Occipital lobe (tissue), 1 donor: ENCODE measurements at regions not wholly inside any gene's neighbourhood (a gene's known extent, or its start where the extent isn't known, plus 50 kb on each side); places are given as distances from the start of the nearest gene placed in this dataset.
"Not testable (repeated sequence)": the region's sequence is repeated elsewhere in the genome, so short reads cannot be mapped to it uniquely, and the experiment has no call there.

ENCODE experiments used
- DNase-seq: peaks from one replicate; lab custom pipeline; 2025; lab: John Stamatoyannopoulos, UW

DNA sequence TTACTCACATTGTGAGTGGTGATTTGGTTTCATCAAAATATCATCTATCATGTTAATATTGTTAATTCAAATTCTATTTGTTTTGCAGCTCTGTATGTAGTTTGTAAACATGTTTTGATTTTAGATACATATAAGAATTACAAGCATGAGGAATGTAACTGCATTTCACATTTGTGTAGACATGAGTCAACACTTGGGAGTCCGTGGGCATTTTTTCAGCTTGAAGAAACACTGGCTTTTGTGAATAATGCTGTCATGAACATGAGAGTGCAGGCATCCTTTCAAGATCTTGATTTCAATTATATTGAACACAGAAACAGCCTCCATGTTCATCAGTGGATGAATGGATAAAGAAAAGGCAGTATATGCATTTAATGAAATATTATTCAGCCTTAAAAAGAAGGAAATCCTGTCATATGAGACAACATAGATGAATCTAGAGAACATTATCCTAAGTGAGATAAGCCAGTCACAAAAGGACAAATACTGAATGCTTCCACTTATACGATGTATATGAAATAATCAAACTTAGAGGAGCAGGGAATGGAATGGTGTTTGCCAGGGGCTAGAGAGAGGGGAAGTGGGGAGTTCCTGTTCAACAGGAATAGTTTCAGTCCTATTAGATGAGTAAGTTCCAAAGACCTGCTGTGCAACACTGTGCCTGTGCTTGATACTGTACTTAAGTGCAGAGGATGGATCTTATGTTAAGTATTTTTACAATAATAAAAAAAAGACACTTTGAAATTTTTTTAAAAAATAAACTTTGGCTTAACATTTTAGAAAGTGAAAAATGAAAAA is 194.9 kb downstream of the LRATD1 start:
- DNase-seq: no peak

DNA sequence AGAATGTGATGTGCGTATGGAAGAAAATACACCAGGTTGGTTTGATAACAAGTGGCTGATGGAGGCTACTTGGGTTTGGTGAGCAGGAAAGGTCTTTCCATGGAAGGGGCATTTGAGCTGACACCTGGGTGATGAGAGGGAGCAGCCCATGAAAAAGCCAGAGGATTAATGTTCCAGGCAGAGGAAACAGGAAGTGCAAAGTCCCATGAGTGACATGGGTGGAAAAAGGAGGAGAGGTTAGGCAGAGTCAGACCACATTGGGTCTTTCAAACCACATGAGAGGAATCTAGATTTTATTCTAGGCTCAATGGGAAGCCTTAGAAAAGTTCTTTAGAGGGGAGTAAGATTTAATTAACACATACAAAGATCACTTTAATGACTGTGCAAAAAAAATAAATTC is 195.7 kb downstream of the LRATD1 start:
- no peak for DNase-seq

DNA sequence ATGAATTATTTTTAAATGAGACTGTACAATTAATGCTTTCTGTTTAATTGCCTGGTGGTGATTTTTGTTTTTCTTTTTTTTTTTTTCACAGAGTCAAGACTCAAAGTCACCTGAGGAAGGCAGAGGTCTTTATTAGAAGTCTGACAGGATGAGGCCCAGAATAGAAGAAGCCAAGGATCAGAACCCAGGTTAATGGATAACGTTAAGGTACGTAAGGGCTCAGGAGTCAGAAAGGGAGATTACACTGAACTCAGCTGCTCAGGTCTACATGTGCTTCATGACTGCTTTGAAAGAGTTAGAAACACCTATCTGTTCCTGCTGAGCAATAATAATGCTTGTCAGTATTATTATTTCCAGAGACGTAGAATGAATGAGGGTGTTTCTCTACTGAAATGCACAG is 196.5 kb downstream of the LRATD1 start:
- no peak for DNase-seq

DNA sequence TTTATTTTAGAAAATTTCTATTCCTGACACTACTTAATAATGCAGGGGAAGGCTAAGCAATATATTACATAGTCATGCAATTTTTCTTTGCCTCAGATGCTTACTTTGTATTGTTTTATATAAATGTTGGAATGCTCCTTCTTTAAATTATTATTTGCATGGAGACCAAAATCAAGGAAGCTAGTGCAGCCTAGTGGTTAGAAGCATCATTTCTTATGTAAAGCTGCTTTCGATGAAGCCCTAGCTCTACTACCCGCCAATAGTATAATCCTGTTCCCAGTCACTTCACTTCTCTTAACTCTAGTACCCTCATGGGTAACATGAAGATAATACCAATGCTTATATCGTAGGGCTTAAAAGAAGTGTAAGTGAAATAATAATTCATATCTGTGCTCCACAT is 198.9 kb downstream of the LRATD1 start:
- no peak for DNase-seq

DNA sequence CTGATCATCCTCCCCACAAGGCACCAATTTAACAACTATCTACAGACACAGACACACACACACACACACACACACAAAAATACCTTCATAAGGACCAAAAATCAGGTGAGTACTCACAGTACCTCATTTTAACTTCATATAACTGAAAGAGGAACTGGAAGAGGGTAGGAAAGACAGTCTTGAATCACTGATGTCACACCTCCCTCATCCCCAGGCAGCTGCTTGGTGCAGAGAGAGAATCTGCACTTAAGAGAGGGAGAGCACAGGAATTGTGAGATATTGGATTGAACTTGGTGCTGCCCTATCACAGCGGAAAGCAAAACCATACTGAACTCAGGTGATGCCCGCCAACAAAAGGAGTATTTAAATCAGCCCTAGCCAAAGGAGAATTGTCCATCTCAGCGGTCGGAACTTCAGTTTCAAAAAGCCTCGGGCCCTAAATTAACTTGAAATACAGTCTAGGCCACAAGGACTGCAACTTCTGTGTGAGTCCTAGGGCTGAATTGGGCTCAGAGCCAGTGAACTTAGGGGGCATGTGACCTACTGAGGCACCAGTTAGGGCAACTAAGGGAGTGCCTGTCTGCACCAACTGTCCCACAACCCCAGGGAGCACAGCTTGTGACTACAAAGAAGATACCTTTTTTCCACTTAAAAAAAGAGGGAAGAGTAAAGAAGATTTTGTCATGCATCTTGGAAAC is 211.1 kb downstream of the LRATD1 start:
- DNase-seq: no peak

DNA sequence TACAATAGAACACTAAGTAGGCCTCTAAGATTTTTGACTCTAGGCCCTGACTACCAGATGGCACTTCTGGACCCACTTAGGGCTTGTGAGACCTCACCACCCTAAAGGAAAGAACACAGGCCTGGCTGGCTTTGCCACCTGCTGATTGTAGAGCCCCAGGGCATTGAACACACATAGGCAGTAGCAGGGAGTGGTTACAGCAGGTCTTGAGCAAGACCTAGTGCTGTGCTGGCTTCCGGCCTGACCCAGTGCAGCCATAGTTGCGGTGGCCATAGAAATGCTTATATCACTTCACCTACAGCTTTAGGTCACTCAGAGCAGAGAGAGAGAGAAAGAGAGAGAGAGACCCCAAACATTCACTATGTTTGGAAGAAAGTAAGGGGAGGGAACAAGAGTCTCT is 223.2 kb downstream of the LRATD1 start:
- no peak for DNase-seq

DNA sequence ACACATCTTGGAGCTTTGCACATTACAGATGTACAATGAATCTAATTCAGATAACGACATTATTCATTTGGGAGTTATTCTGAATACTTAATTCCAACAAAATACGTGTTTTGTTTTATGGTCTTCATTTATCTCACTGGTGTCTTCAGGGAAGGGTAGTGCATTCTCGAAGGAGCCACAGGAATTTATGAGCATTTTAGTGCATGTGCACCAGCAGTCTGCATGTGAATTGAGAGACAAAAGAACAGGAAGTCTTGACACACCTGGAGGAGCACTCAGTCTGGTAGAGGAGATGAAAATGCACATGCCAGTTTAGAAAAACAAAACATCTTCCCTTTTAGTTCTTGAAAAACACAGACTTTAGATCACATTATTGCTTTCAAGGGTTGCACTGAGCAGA is 228.7 kb downstream of the LRATD1 start:
- DNase-seq: no peak

DNA sequence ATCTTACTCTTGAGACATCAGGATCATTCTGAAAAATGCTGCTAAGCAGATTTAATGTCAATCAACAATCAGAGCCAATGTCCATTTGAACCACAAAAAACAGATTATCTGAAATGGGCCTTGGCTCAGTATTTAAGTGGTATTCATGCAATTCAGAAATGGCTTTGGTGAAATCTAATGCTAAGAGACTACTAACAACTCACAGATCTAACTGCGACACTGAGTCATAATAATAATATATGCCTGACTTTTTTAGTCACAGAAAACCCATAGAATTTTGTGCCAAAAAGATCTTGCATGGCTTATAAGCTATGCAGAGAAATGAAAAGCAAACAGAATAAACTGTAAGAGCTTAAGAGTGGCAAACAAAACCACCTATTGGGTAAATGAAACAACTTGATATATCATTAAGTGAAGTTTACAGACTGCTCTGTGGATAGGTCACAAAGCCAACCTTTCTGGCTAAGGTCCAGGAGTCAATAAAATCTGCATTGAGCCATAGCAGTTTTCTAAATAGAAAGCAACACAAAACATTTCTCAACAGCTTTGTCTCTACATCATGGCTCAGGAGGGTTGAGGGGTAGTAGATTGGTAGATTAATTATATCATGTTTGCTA is 234.3 kb downstream of the LRATD1 start:
- no peak for DNase-seq

DNA sequence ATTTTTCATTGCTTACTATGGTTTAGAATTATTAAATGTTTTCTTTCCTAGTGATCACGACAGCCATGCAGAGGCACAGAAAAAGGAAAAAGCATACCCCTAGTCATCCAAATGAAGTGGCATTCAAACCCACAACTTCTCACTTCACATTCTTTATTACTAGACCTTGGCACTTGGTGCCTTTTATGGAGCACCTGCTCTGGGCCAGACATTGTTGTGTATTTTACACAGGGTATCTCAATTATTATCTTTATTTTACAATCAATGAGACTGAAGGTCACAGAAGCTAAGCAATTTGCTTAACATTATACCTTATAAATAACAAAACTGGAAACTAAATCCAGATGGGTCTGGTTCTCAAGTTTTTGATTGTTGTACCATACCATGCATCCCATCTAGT is 235.3 kb downstream of the LRATD1 start:
- no peak for DNase-seq

DNA sequence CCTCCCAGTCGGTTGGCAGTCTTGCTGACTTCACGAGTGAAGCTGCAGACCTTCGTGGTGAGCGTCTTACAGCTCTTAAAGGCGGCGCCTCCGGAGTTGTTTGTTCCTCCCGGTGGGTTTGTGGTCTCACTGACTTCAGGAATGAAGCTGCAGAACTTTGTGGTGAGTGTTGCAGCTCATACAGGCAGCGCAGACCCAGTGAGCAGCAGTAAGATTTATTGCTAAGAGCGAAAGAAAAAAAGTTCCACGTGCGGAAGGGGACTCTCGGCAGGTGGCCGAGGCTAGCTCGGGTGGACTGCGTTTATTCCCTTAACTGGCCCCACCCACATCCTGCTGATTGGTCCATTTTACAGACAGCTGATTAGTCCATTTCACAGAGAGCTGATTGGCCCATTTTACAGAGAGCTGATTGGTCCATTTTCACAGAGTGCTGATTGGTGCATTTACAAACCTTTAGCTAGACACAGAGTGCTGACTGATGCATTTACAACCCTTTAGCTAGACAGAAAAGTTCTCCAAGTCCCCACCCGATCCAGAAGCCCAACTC is 240.3 kb downstream of the LRATD1 start:
- DNase-seq: no peak

DNA sequence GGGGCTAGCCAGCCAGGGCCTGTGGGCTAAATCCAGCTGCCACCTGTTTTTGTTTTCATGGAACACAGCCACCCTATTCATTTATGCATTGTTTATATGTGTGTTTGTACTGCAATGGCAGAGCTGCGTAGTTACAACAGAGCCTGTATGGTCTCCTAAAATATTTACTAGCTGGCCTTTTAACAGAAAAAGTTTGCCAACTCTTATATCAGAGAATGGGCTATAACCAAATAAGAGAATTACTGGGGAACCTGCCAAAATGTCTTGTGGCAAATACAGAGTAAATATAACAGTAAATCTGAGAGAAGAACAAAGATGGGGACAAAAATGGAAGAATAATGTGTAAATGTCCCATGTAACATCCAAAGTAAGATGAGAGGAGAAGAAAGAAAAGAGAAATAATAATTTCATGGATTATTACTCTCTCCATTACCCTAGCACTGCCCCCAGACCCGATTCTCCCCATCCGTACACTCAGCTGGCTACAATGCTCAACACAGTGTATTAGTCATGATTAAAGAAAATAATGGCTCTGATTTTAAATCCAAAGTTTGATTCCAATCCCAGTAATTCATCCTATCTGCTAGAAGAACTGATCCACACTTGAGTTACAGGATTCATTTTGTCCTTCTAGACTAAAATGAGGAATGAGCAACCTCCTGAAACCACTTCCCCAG is 249.3 kb downstream of the LRATD1 start:
- DNase-seq: no peak

DNA sequence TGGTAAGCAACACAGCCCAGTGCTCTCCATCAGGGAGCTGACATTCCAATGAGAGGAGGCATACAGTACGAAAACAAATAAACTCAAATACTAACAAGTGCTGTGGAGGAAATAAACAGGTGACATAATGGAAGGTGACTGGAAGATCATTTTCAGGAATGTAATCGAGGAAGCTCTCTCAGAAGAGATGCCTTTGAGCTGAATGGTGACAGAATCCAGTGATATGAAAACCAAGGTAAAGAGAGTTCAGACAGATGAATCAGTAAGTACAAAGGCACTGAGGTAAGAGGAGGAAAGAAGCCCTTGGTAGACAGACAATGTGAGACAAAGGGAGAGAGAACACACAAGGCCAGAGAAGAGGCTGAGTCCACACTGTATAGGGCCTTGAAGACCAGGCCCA is 252.1 kb downstream of the LRATD1 start:
- no peak for DNase-seq

DNA sequence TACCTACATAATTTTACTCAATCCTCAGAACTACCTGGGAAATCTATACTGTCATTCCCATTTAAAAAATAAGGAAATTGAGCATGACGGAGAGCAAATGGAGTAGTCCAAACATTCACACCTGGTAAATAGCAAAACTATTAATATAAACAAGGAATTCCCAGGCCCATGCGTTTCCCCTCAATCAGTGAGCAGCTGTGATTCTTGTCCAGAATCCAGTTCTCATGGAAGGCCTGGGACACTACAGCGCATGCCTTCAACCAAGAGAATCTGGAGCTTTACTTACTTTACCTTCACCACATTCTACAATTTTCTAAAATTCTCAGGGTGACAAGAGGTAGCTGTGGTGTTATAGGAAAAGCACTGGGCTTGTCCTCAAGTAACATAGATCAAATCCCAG is 259.0 kb downstream of the LRATD1 start:
- no peak for DNase-seq

DNA sequence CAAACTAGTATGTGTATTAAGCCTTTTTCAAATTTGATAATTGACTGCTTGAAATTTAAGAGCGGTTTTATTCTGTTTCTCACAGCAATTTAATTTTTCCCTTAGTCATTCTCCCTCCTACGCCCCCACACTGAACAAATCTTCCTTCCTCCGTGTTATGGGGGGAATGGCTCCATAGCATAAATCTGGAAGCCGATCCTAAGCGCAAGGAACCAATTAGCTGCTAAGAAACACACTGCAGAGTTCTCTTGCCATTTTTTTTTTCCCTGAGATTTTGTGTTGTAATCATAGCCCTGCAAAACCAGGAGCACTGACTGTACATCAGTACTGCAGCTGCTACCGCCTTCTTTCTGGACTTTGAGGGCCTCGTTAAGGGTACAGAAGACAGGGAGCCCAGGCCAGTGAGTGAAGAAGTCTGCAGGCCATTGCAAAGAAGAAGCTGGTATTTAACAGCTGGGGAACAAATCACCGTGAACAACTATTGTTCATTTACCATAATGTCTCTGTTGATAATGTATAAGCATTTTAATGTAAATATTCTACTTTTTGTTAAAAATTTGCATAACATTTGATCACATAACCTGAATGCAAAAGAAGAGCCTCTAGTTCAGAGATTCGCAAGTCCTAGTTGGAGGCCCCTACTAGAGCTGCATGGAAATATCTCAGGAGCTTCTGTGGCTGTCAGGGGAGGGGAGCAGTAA is 264.0 kb downstream of the LRATD1 start:
- no peak for DNase-seq

DNA sequence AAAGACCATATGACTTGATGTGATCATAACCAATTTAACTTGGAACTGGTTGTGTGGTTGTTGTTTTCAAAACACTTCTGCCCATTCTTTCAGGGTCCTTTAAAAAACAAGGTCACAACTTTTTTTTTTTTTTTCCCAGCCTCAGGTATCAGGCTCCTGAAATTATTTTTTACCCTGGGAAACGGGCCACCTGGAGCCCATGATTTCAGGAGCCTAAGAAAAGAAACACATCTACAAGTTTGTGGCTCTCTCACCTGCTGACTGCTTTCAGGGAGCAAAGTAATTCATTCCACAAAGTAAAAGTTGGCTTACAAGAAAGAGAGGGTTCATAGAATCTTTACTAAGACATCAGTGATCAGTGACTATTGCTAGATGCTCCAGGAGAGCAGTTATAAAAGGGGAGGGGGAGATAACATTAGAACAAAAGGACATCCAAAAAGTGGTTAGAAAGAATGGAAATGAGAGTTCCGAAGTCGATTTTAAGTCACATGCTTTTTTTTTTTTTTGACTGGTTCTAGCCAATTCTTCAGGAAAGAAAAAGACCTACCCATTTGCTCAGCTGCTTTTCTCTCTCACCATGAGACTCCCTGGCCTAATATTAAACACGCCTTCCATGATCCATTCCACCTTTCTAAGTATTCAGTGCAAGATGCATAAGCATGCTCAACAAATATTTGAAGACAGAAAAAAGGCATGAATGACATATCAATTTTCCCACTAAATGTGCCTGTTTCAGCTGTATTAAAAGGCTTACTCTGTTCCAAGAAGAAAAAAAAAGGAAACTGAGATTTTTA is 267.3 kb downstream of the LRATD1 start:
- DNase-seq: no peak

DNA sequence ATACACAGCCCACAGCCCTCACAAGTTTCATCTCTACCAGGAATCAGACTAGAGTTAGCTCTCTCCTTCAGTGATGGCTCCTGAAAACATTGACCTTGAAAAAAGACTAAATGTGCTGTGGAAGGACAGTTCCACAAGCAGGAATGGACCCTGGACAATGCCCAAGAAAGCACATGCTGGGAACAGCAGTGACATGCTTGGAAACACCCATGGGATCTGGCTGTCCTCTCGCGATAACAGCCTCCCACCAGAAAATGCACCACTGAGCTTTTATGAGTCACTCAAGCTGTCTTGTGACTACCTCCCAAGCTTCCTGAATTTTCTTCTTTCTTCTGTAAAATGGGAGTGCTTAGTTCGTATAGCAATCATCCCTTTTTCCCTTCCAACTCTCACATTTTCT is 269.2 kb downstream of the LRATD1 start:
- DNase-seq: no peak

DNA sequence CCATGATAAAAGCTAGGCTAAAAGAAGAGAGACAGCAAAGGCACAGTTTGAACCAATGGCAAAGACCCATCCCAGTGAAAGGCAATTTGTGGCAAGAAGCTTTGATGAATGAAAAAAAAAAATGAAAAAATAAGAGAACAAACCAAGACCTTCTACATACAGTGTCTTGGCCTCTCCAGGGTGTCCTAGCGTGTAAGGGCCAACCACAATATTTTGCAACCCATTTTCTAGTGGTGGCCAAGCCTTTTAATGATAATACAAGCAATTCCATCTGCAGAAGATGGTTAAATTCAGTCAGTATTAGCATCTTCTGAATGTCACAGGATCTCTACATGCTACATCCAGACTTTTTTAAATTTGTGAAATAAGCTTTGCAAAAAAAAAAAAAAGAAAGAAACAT is 270.4 kb downstream of the LRATD1 start:
- DNase-seq: no peak

DNA sequence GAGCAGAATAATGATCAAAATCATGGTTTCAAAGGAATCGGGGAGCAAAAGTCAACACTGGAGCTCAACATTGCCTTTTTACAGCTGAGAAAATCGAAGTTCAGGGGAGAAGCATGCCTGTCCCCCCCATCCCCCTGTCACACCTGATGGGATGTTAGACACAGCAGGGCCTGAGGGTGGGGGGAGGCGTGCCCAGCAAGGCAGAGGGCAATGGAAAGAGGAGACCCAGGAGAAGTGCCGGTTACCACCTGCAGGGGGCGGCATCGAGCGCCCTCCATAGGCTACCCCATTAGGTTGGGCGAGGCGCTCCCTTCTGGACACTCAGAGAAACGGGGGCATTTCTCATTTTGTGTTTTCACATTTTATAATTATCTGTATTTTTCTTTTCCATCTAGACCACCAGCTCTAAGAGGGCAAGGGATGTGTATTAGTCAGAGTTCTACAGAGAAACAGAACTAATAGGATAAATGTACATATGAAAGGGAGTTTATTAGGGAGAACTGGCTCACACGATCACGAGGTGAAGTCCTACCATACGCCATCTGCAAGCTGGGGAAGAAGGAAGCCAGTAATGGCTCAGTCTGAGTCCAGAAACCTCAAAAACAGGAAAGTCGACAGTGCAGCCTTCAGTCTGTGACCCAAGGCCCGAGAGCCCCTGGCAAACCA is 271.3 kb downstream of the LRATD1 start:
- no peak for DNase-seq

DNA sequence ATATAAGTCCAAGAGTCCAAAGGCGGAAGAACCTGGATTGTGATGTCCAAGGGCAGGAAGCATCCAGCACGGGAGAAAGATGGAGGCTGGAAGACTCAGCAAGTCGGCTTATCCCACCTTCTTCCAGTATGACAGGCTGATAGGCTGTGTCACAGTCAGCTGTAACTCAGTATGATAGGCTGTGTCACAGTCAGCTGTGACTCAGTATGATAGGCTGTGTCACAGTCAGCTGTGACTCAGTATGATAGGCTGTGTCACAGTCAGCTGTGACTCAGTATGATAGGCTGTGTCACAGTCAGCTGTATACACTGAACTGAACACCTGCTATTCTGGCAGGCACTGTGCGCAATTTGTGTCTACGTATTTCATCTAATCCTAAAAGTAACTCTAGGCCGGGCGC is 271.9 kb downstream of the LRATD1 start:
- DNase-seq: not testable (repeated sequence)

DNA sequence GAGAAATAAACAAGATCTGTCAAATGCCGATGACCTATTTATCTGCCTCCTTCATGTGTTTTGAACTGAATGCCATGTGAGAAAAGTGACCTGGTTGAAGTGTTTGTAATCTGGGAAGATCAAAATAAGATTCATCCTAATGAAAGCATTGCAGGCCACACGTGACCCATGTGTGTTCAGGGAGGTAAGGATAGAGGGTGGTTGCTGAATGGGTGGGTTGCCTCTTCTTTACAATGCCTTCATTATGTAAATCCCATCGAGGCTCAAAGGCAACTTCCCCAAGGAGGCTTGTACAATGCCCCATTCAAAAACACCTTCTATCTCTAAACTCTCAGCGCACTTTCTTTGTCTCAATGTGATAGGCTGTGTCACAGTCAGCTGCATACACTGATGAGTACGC is 273.1 kb downstream of the LRATD1 start:
- no peak for DNase-seq
